ENCODE measurements at regions not wholly inside any gene's neighbourhood (a gene's known extent, or its start where the extent isn't known, plus 50 kb on each side); places are given as distances from the start of the nearest gene placed in this dataset.
"Not testable (repeated sequence)": the region's sequence is repeated elsewhere in the genome, so short reads cannot be mapped to it uniquely, and the experiment has no call there.

DNA sequence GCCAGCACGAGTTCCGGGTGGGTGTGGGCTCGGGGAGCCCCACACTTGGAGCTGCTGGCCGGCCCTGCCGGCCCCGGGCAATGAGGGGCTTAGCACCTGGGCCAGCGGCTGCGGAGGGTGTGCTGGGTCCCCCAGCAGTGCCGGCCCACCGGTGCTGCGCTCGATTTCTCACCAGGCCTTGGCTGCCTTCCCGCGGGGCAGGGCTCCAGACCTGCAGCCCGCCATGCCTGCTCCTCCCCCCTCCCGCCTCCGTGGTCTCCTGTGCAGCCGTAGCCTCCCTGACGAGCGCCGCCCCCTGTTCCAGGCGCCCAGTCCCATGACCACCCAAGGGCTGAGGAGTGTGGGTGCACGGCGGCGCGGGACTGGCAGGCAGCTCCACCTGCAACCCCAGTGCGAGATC lies 1103.1 kb downstream of the OTOL1 start:
- not testable (repeated sequence) for TF ChIP-seq POLR2A (IDR thresholded peaks at IDR 0.05)
- TF ChIP-seq, protein P1, sequence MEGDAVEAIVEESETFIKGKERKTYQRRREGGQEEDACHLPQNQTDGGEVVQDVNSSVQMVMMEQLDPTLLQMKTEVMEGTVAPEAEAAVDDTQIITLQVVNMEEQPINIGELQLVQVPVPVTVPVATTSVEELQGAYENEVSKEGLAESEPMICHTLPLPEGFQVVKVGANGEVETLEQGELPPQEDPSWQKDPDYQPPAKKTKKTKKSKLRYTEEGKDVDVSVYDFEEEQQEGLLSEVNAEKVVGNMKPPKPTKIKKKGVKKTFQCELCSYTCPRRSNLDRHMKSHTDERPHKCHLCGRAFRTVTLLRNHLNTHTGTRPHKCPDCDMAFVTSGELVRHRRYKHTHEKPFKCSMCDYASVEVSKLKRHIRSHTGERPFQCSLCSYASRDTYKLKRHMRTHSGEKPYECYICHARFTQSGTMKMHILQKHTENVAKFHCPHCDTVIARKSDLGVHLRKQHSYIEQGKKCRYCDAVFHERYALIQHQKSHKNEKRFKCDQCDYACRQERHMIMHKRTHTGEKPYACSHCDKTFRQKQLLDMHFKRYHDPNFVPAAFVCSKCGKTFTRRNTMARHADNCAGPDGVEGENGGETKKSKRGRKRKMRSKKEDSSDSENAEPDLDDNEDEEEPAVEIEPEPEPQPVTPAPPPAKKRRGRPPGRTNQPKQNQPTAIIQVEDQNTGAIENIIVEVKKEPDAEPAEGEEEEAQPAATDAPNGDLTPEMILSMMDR (IDR thresholded peaks at IDR 0.05), result not testable (repeated sequence)
